ENCODE measurements at regions not wholly inside any gene's neighbourhood (a gene's known extent, or its start where the extent isn't known, plus 50 kb on each side); places are given as distances from the start of the nearest gene placed in this dataset.
A peak's percentile ranks its signal among the peaks of the same experiment; 100 is the strongest.

DNA sequence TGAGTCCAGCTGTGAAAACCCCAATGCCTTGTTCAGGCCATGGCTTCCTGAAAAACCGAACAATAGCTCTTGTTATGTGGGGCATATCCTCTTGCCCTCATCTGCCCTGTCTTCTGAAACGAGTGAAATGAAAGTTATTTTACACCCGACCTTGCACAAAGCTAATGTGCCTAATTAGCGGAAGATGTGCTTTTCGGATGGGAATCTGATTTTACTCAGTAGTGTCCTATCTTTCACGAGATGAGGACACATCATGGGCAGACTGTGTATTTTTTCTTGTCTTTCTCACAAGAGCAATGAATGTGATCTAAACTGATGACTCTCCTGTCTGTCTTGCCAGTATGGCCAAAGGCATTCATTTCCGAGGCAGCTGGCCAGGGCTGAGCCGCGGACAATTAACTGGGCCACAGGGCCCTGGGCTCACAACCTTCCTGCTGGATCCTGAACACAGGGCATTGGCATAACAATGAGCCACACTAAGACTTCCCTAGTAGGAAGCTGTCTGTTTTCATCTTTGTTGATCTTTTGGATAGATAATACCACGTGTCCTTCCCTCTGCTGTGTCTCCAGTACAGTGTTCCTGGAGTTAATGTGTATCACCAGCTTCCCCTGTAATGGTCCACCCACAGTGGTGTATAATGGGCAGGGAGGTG, 86.0 kb upstream of the HIF1A start:
- TF ChIP-seq CTCF (IDR thresholded peaks at IDR 0.05; ENCODE audit: control extremely low read depth in 1 of 3, insufficient read depth in 1 of 3, low read depth in 1 of 3, low read length in 3 of 3) = no peak
- no peak for TF ChIP-seq NRF1 (IDR thresholded peaks at IDR 0.05; ENCODE audit: low read depth, low read length)
- no peak for TF ChIP-seq SP2 (IDR thresholded peaks at IDR 0.05; ENCODE audit: low read length)
- TF ChIP-seq MAX (IDR thresholded peaks at IDR 0.05) = peak; percentile 63; the same call in 1 of the 2 replicates
- TF ChIP-seq POLR2A (IDR thresholded peaks at IDR 0.05; ENCODE audit: control extremely low read depth in 1 of 2, low read depth in 2 of 2, low read length in 2 of 2) = no peak
- TF ChIP-seq CEBPB (IDR thresholded peaks at IDR 0.05; ENCODE audit: low read depth, low read length) = no peak
- TF ChIP-seq, protein P1, sequence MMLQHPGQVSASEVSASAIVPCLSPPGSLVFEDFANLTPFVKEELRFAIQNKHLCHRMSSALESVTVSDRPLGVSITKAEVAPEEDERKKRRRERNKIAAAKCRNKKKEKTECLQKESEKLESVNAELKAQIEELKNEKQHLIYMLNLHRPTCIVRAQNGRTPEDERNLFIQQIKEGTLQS (IDR thresholded peaks at IDR 0.05; ENCODE audit: insufficient read depth, low read depth, low read length) = no peak
- peak; percentile 34 for TF ChIP-seq ASH2L (IDR thresholded peaks at IDR 0.05; ENCODE audit: low read length)
- TF ChIP-seq POLR2AphosphoS5 (IDR thresholded peaks at IDR 0.05; ENCODE audit: low read depth, low read length) = no peak

All from H1 (cell line).